Retinal pigment epithelial cell (primary cell): ENCODE measurements at regions not wholly inside any gene's neighbourhood (a gene's known extent, or its start where the extent isn't known, plus 50 kb on each side); places are given as distances from the start of the nearest gene placed in this dataset.

Source experiments
- DNase-seq: peaks from one replicate; pipeline ENCODE4 v3.0.0-alpha.2; 2010; ENCODE audit warnings: low read depth
- H3K4me3 ChIP-seq: 2 replicates; pipeline ENCODE4 v1.5.1; 2011; ENCODE audit warnings: mild to moderate bottlenecking, low read length, control low read depth, moderate library complexity
- CTCF ChIP-seq: conservative IDR thresholded peaks from 2 replicates; pipeline ENCODE4 v1.5.1; 2011; ENCODE audit warnings: low read depth, low read length, control low read depth, inconsistent platforms

DNA sequence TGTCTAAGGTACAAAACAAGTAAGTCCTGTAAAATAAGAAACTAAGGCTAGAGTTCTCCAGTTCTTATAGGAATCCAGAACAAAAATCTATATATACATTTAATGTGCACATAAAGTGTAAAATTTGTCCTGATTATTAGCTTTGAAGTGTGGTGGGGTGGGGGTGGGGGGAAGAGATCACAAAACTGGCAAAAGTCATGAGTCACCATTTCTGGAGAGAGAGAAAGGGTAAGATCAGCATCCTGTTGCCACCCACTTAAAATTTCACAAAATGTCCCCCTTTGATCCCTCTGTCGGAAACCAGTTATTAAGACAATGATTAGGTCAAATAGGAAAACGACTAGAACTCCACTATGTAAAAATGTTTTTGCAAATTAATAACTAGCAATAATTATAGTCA is 482.0 kb upstream of the POU3F2 start:
- DNase-seq: no peak
- no peak for TF ChIP-seq CTCF
- H3K4me3 ChIP-seq: no peak overlapping the region

DNA sequence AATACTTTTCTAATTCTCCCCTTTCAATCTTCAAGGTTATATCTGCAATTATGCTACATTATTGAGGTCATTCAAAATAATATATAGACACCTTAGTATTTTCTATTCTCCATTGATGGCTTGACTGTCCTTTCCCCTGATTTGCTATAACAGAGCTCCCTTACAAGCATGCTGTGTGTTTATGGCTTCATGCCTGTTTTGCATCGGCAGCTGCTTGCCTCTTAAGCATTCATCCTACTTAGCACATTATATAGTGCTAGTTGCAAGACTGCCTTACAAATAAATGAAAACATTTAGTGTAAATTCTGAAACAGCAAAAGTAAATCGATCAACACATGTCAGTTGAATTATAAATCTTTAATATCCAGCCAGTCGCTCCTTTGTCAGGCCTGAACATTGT is 476.2 kb upstream of the POU3F2 start:
- TF ChIP-seq CTCF: no peak
- no peak overlapping the region for H3K4me3 ChIP-seq
- no peak for DNase-seq

- no peak for TF ChIP-seq CTCF
- no peak for DNase-seq
Observed at GRCh38 chr6:98366371-98366770, 468.0 kb upstream of the POU3F2 start.

DNA sequence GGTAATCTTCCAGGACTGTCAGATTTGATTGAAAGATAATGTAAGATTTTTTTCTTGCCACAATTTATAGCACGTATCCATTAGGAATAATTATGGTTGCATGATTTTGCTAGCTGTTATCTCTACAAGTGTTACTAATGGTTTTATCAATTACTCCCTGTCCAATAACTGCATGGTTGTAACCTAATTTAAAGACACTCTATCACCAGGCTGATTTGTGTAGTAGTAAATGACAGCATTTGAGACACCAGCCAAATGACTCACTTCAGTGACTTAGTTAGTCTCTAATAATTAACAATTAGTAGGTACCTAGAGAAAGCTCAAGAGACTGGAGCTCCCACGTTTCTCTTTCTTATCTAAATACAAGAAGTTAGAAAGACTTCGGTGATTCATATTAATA is 453.8 kb upstream of the POU3F2 start:
- H3K4me3 ChIP-seq: no peak overlapping the region
- TF ChIP-seq CTCF: no peak
- DNase-seq: no peak

More at GRCh38 chr6:98366371-98366770, 468.0 kb upstream of the POU3F2 start:
- H3K4me3 ChIP-seq: no peak overlapping the region

DNA sequence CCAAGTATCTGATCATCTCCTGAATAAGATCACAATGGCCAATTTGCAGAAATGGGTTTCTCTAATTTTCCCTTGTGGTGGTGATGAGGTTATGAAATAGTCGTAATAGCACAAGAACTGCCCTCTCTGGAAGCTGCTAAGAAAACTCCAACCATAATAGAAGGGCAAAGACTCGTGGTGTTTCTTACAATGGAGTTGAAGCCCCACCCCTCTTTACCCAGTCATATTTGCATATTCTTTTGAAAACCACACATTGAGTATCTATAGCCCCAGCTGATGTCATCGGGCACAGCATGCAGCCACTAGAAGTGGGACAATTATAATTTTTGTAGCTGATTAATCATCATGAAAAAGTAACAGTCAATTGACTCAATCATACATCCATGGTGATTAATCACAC is 452.1 kb upstream of the POU3F2 start:
- no peak for DNase-seq
- no peak overlapping the region for H3K4me3 ChIP-seq
- TF ChIP-seq CTCF: no peak

DNA sequence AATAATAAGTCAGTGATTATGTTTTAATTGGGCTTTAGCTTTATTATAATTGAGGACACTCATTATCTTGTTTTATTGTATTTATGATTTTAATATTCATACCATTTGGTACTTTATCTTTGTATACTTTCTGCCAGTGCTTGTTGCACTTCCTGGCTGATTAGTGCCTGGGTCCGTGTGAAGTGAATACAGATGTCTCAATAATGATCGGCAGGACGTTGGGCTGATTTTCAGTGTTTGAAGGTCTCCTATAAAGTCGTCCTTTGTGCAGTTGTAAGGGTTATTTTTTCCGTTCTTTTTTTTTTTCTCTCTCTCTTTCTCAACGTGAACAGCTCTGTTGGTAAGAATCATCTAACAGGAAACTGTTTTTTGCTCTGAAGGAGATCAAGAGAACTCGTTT is 450.0 kb upstream of the POU3F2 start:
- H3K4me3 ChIP-seq: no peak overlapping the region
- DNase-seq: no peak

GRCh38 chr6:98384801-98385200 is 449.6 kb upstream of the POU3F2 start:
- H3K4me3 ChIP-seq: no peak overlapping the region
- DNase-seq: no peak
- no peak for TF ChIP-seq CTCF

More for the DNA sequence above, 450.0 kb upstream of the POU3F2 start:
- TF ChIP-seq CTCF: no peak
